Adrenal gland (tissue), 5 donors: ENCODE measurements at regions not wholly inside any gene's neighbourhood (a gene's known extent, or its start where the extent isn't known, plus 50 kb on each side); places are given as distances from the start of the nearest gene placed in this dataset.

ENCODE experiments used
- POLR2A ChIP-seq, 2 donors: fragments of 450-650 bp; IDR thresholded peaks; one replicate each; pipeline ENCODE4 v1.6.1; 2017; ENCODE audit warnings: antibody characterized with exemption in 2 of 2, mild to moderate bottlenecking in 2 of 2, moderate library complexity in 1 of 2
- TF ChIP-seq, protein P1 (sequence below), 6 experiments: fragments of 450-650 bp in 4 of 6; fragments of 200-600 bp in 2 of 6; sonication (generic) in 1 of 6; IDR thresholded peaks; 1 replicate in 5 of 6; 2 replicates in 1 of 6; pipeline versions ENCODE4 v1.5.1 to v1.8.0; 2016 to 2021; ENCODE audit warnings: antibody characterized with exemption in 6 of 6, mild to moderate bottlenecking in 2 of 6, moderate library complexity in 1 of 6
- donor health status: DM: no; HTN: no; CAD: no.

DNA sequence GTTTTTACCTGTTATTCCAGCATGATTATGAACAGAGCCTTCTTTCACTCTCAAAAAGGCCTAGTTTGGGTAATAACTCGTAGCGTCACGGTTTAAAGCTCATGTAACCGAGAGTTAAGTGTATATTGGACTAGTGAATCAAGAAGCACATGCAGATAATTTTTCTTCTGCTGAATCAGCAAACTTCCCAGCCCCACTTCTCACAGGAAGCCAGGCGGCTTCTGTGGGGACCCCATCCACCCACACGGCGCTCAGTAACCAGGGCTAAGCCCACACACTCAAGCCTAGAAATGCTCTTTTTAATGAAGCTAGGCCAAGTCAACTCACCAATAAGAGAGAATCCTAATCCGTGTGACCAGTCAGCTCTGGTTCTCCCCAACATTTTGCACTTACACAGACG is 191.2 kb upstream of the MGMT start:
- TF ChIP-seq, protein P1, sequence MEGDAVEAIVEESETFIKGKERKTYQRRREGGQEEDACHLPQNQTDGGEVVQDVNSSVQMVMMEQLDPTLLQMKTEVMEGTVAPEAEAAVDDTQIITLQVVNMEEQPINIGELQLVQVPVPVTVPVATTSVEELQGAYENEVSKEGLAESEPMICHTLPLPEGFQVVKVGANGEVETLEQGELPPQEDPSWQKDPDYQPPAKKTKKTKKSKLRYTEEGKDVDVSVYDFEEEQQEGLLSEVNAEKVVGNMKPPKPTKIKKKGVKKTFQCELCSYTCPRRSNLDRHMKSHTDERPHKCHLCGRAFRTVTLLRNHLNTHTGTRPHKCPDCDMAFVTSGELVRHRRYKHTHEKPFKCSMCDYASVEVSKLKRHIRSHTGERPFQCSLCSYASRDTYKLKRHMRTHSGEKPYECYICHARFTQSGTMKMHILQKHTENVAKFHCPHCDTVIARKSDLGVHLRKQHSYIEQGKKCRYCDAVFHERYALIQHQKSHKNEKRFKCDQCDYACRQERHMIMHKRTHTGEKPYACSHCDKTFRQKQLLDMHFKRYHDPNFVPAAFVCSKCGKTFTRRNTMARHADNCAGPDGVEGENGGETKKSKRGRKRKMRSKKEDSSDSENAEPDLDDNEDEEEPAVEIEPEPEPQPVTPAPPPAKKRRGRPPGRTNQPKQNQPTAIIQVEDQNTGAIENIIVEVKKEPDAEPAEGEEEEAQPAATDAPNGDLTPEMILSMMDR (IDR thresholded peaks at IDR 0.05): no peak
- TF ChIP-seq POLR2A (IDR thresholded peaks at IDR 0.05): no peak
